D721Med (cell line): ENCODE measurements at regions not wholly inside any gene's neighbourhood (a gene's known extent, or its start where the extent isn't known, plus 50 kb on each side); places are given as distances from the start of the nearest gene placed in this dataset.

Experiments
- DNase-seq: peaks from one replicate; pipeline ENCODE4 v3.0.0; 2011; ENCODE audit warnings: low spot score; ENCODE audit not compliant: insufficient read length
- FAIRE-seq: peaks from 2 replicates; lab custom pipeline; 2011; peaks lifted over from hg19 to GRCh38; lab: Jason Lieb, UNC
- TF ChIP-seq, protein P1 (sequence below): IDR thresholded peaks from 2 replicates; pipeline ENCODE4 v1.5.1; 2012; ENCODE audit warnings: mild to moderate bottlenecking, control low read depth; ENCODE audit not compliant: insufficient read depth; ENCODE audit errors: missing control alignments

DNA sequence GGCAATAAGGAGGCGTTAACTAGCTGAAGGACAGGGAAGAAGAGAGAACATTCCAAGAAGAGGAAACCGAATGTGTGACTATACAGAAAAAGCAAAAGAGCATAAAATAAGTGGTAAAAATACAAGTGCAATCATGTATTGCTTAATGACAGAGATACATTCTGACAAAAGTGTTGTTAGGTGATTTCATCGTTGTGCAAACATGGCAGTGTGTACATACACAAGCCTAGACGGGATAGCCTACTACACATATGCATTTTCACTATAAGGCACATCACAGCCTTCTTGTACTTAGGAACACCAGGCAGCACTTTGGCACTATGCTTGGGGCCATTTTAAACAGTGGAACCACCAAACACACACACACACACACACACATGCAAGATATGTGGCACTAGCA lies 299.3 kb downstream of the BCAT1 start:
- no peak for DNase-seq
- TF ChIP-seq, protein P1, sequence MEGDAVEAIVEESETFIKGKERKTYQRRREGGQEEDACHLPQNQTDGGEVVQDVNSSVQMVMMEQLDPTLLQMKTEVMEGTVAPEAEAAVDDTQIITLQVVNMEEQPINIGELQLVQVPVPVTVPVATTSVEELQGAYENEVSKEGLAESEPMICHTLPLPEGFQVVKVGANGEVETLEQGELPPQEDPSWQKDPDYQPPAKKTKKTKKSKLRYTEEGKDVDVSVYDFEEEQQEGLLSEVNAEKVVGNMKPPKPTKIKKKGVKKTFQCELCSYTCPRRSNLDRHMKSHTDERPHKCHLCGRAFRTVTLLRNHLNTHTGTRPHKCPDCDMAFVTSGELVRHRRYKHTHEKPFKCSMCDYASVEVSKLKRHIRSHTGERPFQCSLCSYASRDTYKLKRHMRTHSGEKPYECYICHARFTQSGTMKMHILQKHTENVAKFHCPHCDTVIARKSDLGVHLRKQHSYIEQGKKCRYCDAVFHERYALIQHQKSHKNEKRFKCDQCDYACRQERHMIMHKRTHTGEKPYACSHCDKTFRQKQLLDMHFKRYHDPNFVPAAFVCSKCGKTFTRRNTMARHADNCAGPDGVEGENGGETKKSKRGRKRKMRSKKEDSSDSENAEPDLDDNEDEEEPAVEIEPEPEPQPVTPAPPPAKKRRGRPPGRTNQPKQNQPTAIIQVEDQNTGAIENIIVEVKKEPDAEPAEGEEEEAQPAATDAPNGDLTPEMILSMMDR = no peak
- FAIRE-seq = no peak

DNA sequence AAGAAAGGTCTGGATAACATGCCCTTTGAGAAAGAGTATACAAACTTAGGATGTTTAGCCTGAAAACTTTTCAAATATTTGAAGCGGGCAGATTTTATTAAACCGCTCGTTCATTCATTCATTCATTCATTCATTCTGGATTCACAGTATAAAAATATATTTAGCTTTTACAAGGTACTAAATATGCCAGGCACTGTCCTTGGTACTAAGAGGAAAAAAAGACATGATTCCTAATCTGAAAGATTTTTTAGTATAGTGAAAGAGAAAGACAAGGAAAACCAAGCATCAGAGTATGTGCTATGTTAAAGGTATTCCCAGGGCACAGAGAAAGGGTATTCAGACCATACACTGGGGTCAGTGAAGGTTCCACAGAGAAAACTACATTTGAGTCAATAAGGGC lies 299.7 kb downstream of the BCAT1 start:
- TF ChIP-seq, protein P1 = no peak
- DNase-seq (no peak), FAIRE-seq (no peak)

DNA sequence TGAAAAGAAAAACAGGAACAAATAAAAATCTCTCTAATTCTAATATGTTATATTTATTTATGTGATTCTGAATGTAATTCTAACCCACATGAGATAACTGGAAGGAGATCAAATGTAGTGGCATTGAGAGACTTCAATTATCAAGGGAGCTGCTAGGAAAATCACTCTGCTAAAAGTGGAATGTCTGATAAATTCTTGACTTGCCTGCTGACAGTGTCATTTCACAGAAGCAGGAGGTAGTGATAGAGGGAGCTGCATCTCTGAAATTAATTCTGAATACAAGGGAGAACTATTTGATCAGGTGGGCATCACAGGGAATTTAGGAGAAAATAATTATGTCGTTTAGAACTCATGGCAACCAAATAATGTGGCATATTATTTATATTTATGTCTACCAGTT lies 303.6 kb downstream of the BCAT1 start:
- TF ChIP-seq, protein P1 = no peak
- FAIRE-seq (no peak), DNase-seq (no peak)

DNA sequence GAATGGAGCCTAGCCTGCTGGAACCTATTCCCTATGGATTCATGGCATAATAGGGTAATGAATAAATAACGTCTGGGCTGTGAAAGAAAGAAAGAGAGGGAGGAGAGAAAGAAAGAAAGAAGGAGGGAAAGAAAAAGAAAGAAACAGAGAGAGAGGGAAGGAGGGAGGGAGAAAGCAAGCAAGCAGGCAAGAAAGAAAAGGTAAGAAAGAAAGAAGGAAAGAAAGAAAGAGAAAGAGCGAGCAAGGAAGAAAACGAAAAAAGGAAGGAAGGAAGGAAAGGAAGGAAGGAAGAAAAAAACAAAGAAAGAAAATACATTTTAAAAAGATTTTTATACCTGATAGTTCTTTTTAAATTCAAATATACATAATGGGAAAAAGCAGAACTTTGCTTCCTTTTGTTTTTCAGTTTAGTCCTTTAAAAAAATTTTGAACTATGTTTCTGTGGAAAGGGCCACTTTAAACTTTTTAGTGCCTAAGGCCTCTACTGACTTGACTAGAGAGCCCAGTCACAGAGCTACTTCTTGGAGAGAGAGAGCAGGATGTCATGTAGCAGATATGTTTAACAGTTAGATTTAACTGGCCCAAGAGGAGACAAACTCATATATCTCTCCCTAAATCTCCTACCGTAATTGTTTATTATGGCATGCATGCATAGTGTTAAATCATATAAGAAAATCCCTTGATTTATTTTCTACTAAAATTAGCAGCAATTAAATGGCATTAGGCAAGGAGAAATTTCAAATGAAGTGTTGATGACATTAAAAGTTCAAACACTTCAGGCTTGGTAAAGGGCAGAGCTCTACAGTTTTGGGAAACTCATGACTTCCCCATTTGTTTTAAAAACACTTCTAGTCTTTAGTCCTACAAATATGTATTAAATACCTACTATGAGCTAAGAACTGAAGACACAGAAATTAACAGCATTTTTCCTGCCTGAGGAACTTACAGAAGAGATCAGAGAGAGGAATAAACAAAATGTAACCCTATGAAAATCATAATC lies 305.5 kb downstream of the BCAT1 start:
- no peak for DNase-seq
- TF ChIP-seq, protein P1 = no peak
- FAIRE-seq = no peak

DNA sequence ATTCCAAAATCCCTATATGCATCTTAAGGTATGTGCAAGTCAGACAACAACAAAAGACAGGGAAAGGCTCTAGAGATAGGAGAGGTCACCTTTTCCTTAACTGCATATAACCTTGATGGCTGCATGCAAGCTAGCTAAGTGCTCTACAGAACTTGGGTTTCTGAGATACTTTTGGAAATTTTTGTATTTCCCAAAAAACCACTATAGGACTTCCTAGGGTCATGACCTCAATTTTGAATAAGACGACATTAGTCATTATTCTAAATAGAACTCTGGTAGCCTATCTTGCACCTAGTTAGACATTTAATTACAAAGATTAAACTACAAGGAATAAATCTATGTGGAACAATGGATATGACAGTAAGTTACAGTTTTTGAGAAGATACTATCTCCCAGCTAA lies 309.3 kb downstream of the BCAT1 start:
- DNase-seq = no peak
- no peak for FAIRE-seq
- TF ChIP-seq, protein P1 = no peak

DNA sequence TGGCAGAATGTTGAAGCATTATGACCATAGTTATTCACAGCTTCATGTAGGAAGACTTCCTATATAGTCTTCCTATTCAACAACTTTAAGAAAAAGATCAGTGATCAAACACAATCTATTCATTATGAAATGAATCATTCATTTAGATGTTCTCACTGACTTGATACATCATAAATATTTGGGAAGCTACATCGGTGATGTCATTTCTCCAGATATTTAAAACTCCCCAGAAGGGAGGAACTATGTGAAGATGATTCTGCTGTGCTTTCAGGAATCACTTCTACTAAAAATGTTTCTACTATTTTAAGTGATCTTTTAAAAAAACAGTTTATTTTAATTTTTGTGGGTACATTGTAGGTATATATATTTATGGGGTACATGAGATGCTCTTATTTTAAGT lies 316.4 kb downstream of the BCAT1 start:
- DNase-seq (no peak), FAIRE-seq (no peak)
- TF ChIP-seq, protein P1 = no peak
